Hepatocyte (in vitro differentiated cells): ENCODE measurements at regions not wholly inside any gene's neighbourhood (a gene's known extent, or its start where the extent isn't known, plus 50 kb on each side); places are given as distances from the start of the nearest gene placed in this dataset.

ENCODE experiments used
- EZH2 ChIP-seq: fragments of 200-600 bp; sonication (generic); IDR thresholded peaks from 2 replicates; pipeline ENCODE4 v1.6.1; 2016; ENCODE audit warnings: antibody characterized with exemption, mild to moderate bottlenecking, borderline replicate concordance
- EZH2phosphoT487 ChIP-seq: fragments of 200-600 bp; sonication (generic); IDR thresholded peaks from one replicate; pipeline ENCODE4 v1.6.1; 2018; ENCODE audit warnings: antibody characterized with exemption, mild to moderate bottlenecking, low read depth, moderate library complexity; ENCODE audit not compliant: unreplicated experiment, severe bottlenecking

- no peak for TF ChIP-seq EZH2
- TF ChIP-seq EZH2phosphoT487: no peak
Observed at GRCh38 chr15:36409819-36410218, 169.6 kb upstream of the CDIN1 start.
